ENCODE measurements at regions not wholly inside any gene's neighbourhood (a gene's known extent, or its start where the extent isn't known, plus 50 kb on each side); places are given as distances from the start of the nearest gene placed in this dataset.
A peak's percentile ranks its signal among the peaks of the same experiment; 100 is the strongest.

- H3K27ac ChIP-seq, result no peak overlapping the region
- no peak for DNase-seq (ENCODE audit: low spot score)
- ChIA-PET CTCF (interaction anchor here (0.7 kb wide), 1 partner anchor 1379 kb away, joined by 3 read pairs; no protein-coding TSS in a partner anchor), POLR2A (ENCODE audit: low non-redundant PET) (no interaction called here)
- no peak for TF ChIP-seq CTCF (conservative IDR thresholded peaks at IDR 0.05; ENCODE audit: low read depth)
Measured at GRCh38 chr18:5643288-5643687, 99.5 kb upstream of the EPB41L3 start.

GRCh38 chr18:5640939-5641338, 97.1 kb upstream of the EPB41L3 start:
- ChIA-PET POLR2A (ENCODE audit: low non-redundant PET) (no interaction called here), CTCF (no interaction called here)
- no peak for DNase-seq (ENCODE audit: low spot score)
- no peak for TF ChIP-seq CTCF (conservative IDR thresholded peaks at IDR 0.05; ENCODE audit: low read depth)
- no peak overlapping the region for H3K27ac ChIP-seq

GRCh38 chr18:5639131-5639530, 95.3 kb upstream of the EPB41L3 start:
- H3K27ac ChIP-seq, result no peak overlapping the region
- CTCF ChIA-PET, result interaction anchor here (0.6 kb wide), 1 partner anchor 12 kb away, joined by 3 read pairs; no protein-coding TSS in a partner anchor
- TF ChIP-seq CTCF (conservative IDR thresholded peaks at IDR 0.05; ENCODE audit: low read depth), result no peak
- DNase-seq (ENCODE audit: low spot score), result no peak
- POLR2A ChIA-PET (ENCODE audit: low non-redundant PET), result no interaction called here

- CTCF ChIA-PET, result interaction anchor here (0.6 kb wide), 1 partner anchor 21 kb away, joined by 4 read pairs; no protein-coding TSS in a partner anchor
- H3K27ac ChIP-seq, result no peak overlapping the region
- POLR2A ChIA-PET (ENCODE audit: low non-redundant PET), result no interaction called here
- no peak for DNase-seq (ENCODE audit: low spot score)
- TF ChIP-seq CTCF (conservative IDR thresholded peaks at IDR 0.05; ENCODE audit: low read depth), result no peak
Measured at GRCh38 chr18:5632041-5632440, 88.2 kb upstream of the EPB41L3 start.

- no peak for DNase-seq (ENCODE audit: low spot score)
- CTCF ChIA-PET, result no interaction called here
- POLR2A ChIA-PET (ENCODE audit: low non-redundant PET), result no interaction called here
- H3K27ac ChIP-seq, result no peak overlapping the region
- no peak for TF ChIP-seq CTCF (conservative IDR thresholded peaks at IDR 0.05; ENCODE audit: low read depth)
Measured at GRCh38 chr18:5630900-5631413, 87.2 kb upstream of the EPB41L3 start.

- TF ChIP-seq CTCF (conservative IDR thresholded peaks at IDR 0.05; ENCODE audit: low read depth), result no peak
- ChIA-PET CTCF (no interaction called here), POLR2A (ENCODE audit: low non-redundant PET) (no interaction called here)
- no peak overlapping the region for H3K27ac ChIP-seq
- DNase-seq (ENCODE audit: low spot score), result peak; percentile 20
Measured at GRCh38 chr18:5630057-5630899, 86.5 kb upstream of the EPB41L3 start.
